ENCODE measurements at regions not wholly inside any gene's neighbourhood (a gene's known extent, or its start where the extent isn't known, plus 50 kb on each side); places are given as distances from the start of the nearest gene placed in this dataset.

DNA sequence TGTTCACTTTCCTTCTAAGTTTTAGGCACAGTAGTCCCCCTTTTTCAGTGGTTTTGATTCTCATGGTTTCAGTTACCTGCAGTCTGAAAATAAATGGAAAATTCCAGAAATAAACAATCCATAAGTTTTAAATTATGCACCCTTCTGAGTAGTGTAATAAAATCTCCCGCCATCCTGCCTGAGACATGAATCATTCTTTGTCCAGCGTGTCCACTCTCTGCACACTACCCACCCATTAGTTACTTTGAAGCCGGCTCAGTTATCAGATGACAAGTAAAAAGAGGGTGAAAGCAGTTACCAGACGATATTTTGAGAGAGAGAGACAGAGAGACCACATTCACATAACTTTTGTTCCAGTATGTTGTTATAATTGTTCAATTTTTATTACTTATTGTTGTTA lies 400.5 kb downstream of the TMX3 start:
- TF ChIP-seq TAF1 (IDR thresholded peaks at IDR 0.05; ENCODE audit: low read depth, low read length) (no peak), POLR2A (IDR thresholded peaks at IDR 0.05; ENCODE audit: low read depth, low read length) (no peak), POLR2AphosphoS5 (IDR thresholded peaks at IDR 0.05; ENCODE audit: low read depth, low read length) (no peak), POU2F2 (IDR thresholded peaks at IDR 0.05; ENCODE audit: low read depth, low read length) (no peak), SPI1 (IDR thresholded peaks at IDR 0.05; ENCODE audit: low read depth, low read length) (no peak), PAX5 (IDR thresholded peaks at IDR 0.05; ENCODE audit: insufficient read depth, low read length, severe bottlenecking) (no peak)

Data from GM12891 (cell line).